K562 (cell line): ENCODE measurements at regions not wholly inside any gene's neighbourhood (a gene's known extent, or its start where the extent isn't known, plus 50 kb on each side); places are given as distances from the start of the nearest gene placed in this dataset.

Experiments used
- PRPF4 ChIP-seq: fragments of 200-400 bp; formaldehyde crosslinking; IDR thresholded peaks from one replicate; pipeline ENCODE4 v1.6.1; 2017; ENCODE audit warnings: low read length, low read depth, mild to moderate bottlenecking; ENCODE audit not compliant: insufficient read depth, poor library complexity, severe bottlenecking
- TF ChIP-seq, protein P1 (sequence below): fragments of 450-650 bp; IDR thresholded peaks from 2 replicates; pipeline ENCODE4 v1.6.1; 2016; ENCODE audit warnings: mild to moderate bottlenecking, moderate library complexity

DNA sequence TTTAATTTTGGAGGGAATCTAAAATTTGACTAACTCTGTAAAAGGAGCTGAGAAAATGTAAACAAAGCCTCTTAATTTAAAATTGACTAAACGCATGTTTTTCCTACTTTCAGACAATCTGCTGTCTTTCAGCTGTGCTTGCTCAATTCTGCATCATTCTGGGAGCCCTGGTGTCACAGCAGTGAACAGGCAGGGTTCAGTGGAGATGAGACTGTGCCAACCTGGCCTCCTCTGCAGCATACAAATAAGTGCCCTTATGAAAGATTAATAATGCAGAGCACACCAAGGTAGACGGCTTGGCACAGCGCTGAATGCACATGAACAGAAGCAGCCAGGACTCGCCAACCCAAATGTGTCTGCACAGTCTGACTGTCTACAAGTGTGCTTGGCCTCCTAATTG lies 222.0 kb upstream of the CHAC2 start (continued):
- TF ChIP-seq, protein P1, sequence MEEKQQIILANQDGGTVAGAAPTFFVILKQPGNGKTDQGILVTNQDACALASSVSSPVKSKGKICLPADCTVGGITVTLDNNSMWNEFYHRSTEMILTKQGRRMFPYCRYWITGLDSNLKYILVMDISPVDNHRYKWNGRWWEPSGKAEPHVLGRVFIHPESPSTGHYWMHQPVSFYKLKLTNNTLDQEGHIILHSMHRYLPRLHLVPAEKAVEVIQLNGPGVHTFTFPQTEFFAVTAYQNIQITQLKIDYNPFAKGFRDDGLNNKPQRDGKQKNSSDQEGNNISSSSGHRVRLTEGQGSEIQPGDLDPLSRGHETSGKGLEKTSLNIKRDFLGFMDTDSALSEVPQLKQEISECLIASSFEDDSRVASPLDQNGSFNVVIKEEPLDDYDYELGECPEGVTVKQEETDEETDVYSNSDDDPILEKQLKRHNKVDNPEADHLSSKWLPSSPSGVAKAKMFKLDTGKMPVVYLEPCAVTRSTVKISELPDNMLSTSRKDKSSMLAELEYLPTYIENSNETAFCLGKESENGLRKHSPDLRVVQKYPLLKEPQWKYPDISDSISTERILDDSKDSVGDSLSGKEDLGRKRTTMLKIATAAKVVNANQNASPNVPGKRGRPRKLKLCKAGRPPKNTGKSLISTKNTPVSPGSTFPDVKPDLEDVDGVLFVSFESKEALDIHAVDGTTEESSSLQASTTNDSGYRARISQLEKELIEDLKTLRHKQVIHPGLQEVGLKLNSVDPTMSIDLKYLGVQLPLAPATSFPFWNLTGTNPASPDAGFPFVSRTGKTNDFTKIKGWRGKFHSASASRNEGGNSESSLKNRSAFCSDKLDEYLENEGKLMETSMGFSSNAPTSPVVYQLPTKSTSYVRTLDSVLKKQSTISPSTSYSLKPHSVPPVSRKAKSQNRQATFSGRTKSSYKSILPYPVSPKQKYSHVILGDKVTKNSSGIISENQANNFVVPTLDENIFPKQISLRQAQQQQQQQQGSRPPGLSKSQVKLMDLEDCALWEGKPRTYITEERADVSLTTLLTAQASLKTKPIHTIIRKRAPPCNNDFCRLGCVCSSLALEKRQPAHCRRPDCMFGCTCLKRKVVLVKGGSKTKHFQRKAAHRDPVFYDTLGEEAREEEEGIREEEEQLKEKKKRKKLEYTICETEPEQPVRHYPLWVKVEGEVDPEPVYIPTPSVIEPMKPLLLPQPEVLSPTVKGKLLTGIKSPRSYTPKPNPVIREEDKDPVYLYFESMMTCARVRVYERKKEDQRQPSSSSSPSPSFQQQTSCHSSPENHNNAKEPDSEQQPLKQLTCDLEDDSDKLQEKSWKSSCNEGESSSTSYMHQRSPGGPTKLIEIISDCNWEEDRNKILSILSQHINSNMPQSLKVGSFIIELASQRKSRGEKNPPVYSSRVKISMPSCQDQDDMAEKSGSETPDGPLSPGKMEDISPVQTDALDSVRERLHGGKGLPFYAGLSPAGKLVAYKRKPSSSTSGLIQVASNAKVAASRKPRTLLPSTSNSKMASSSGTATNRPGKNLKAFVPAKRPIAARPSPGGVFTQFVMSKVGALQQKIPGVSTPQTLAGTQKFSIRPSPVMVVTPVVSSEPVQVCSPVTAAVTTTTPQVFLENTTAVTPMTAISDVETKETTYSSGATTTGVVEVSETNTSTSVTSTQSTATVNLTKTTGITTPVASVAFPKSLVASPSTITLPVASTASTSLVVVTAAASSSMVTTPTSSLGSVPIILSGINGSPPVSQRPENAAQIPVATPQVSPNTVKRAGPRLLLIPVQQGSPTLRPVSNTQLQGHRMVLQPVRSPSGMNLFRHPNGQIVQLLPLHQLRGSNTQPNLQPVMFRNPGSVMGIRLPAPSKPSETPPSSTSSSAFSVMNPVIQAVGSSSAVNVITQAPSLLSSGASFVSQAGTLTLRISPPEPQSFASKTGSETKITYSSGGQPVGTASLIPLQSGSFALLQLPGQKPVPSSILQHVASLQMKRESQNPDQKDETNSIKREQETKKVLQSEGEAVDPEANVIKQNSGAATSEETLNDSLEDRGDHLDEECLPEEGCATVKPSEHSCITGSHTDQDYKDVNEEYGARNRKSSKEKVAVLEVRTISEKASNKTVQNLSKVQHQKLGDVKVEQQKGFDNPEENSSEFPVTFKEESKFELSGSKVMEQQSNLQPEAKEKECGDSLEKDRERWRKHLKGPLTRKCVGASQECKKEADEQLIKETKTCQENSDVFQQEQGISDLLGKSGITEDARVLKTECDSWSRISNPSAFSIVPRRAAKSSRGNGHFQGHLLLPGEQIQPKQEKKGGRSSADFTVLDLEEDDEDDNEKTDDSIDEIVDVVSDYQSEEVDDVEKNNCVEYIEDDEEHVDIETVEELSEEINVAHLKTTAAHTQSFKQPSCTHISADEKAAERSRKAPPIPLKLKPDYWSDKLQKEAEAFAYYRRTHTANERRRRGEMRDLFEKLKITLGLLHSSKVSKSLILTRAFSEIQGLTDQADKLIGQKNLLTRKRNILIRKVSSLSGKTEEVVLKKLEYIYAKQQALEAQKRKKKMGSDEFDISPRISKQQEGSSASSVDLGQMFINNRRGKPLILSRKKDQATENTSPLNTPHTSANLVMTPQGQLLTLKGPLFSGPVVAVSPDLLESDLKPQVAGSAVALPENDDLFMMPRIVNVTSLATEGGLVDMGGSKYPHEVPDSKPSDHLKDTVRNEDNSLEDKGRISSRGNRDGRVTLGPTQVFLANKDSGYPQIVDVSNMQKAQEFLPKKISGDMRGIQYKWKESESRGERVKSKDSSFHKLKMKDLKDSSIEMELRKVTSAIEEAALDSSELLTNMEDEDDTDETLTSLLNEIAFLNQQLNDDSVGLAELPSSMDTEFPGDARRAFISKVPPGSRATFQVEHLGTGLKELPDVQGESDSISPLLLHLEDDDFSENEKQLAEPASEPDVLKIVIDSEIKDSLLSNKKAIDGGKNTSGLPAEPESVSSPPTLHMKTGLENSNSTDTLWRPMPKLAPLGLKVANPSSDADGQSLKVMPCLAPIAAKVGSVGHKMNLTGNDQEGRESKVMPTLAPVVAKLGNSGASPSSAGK, result no peak
- no peak for TF ChIP-seq PRPF4
